ENCODE measurements at regions not wholly inside any gene's neighbourhood (a gene's known extent, or its start where the extent isn't known, plus 50 kb on each side); places are given as distances from the start of the nearest gene placed in this dataset.

GRCh38 chr16:51940183-51940582, 606.8 kb downstream of the TOX3 start:
- TF ChIP-seq ZBTB33 (CRISPR knock-in tag; IDR thresholded peaks at IDR 0.05), result no peak
- TF ChIP-seq ATF1 (CRISPR knock-in tag; IDR thresholded peaks at IDR 0.05), result no peak
- TF ChIP-seq HOXA3 (CRISPR knock-in tag; IDR thresholded peaks at IDR 0.05), result no peak
- no peak for TF ChIP-seq GTF2F1 (IDR thresholded peaks at IDR 0.05; ENCODE audit: low read length)
- TF ChIP-seq POLR2A (IDR thresholded peaks at IDR 0.05; ENCODE audit: insufficient read depth in 1 of 2, low read depth in 2 of 2, low read length in 2 of 2), result no peak
- no peak for TF ChIP-seq CTCF (CRISPR knock-in tag; IDR thresholded peaks at IDR 0.05)
- TF ChIP-seq ZNF143 (CRISPR knock-in tag; IDR thresholded peaks at IDR 0.05), result no peak
- TF ChIP-seq FOXM1 (CRISPR knock-in tag; IDR thresholded peaks at IDR 0.05), result no peak
- TF ChIP-seq RAD21 (CRISPR knock-in tag; IDR thresholded peaks at IDR 0.05), result no peak
- TF ChIP-seq ZBTB7A (CRISPR knock-in tag; IDR thresholded peaks at IDR 0.05), result no peak
- TF ChIP-seq ZNF382 (CRISPR knock-in tag; IDR thresholded peaks at IDR 0.05; ENCODE audit: borderline replicate concordance), result no peak
- no peak for TF ChIP-seq ZFX (CRISPR knock-in tag; IDR thresholded peaks at IDR 0.05; ENCODE audit: low read depth)
- TF ChIP-seq SETDB1 (CRISPR knock-in tag; IDR thresholded peaks at IDR 0.05; ENCODE audit: borderline replicate concordance), result no peak
- TF ChIP-seq HDAC1 (CRISPR knock-in tag; IDR thresholded peaks at IDR 0.05), result no peak
